GM19351 (cell line): ENCODE measurements at regions not wholly inside any gene's neighbourhood (a gene's known extent, or its start where the extent isn't known, plus 50 kb on each side); places are given as distances from the start of the nearest gene placed in this dataset.
"Not testable (repeated sequence)": the region's sequence is repeated elsewhere in the genome, so short reads cannot be mapped to it uniquely, and the experiment has no call there.

Experiments
- ATAC-seq: cut with Tn5 transposase; IDR thresholded peaks from one replicate; pipeline ENCODE4 v1.9.1; 2021; ENCODE audit warnings: mild to moderate bottlenecking, moderate library complexity; ENCODE audit not compliant: unreplicated experiment

- no peak for ATAC-seq
These were observed 54.2 kb upstream of the PIK3R4 start for GRCh38 chr3:130800829-130801228.

- no peak for ATAC-seq
These were observed 54.8 kb upstream of the PIK3R4 start for GRCh38 chr3:130801473-130801872.

- ATAC-seq, result no peak
These were observed 64.9 kb upstream of the PIK3R4 start for GRCh38 chr3:130811557-130811956.

GRCh38 chr3:130814691-130815472, 68.3 kb upstream of the PIK3R4 start:
- no peak for ATAC-seq

GRCh38 chr3:130816561-130817445, 70.2 kb upstream of the PIK3R4 start:
- ATAC-seq, result no peak

GRCh38 chr3:130818066-130818465, 71.4 kb upstream of the PIK3R4 start:
- ATAC-seq, result not testable (repeated sequence)

- ATAC-seq, result no peak
These were observed 72.9 kb upstream of the ATP2C1 start for GRCh38 chr3:130820976-130821375.

GRCh38 chr3:130821806-130822205, 72.1 kb upstream of the ATP2C1 start:
- ATAC-seq, result no peak

GRCh38 chr3:130823241-130823884, 70.5 kb upstream of the ATP2C1 start:
- ATAC-seq, result no peak

- ATAC-seq, result no peak
These were observed 69.9 kb upstream of the ATP2C1 start for GRCh38 chr3:130823996-130824395.

- no peak for ATAC-seq
These were observed 68.1 kb upstream of the ATP2C1 start for GRCh38 chr3:130825762-130826299.

- no peak for ATAC-seq
These were observed 67.2 kb upstream of the ATP2C1 start for GRCh38 chr3:130826516-130827182.

- ATAC-seq, result no peak
These were observed 66.4 kb upstream of the ATP2C1 start for GRCh38 chr3:130827486-130827885.

- ATAC-seq, result no peak
These were observed 64.6 kb upstream of the ATP2C1 start for GRCh38 chr3:130828948-130829947.

- ATAC-seq, result no peak
These were observed 62.0 kb upstream of the ATP2C1 start for GRCh38 chr3:130831719-130832400.

- not testable (repeated sequence) for ATAC-seq
These were observed 61.5 kb upstream of the ATP2C1 start for GRCh38 chr3:130832401-130832746.

GRCh38 chr3:130834476-130834875, 59.4 kb upstream of the ATP2C1 start:
- no peak for ATAC-seq

GRCh38 chr3:130835483-130835882, 58.4 kb upstream of the ATP2C1 start:
- ATAC-seq, result no peak
